GM12878 (cell line): ENCODE measurements at regions not wholly inside any gene's neighbourhood (a gene's known extent, or its start where the extent isn't known, plus 50 kb on each side); places are given as distances from the start of the nearest gene placed in this dataset.

Experiments
- ATAC-seq: fragments of 200-7000 bp; cut with Tn5 transposase; 3 replicates; pipeline ENCODE4 v1.9.1; 2020; ENCODE audit warnings: mild to moderate bottlenecking, moderate library complexity
- BruUV-seq: library from RNA; stranded (reverse); fragments of 400-500 nt; replicated peaks from 2 replicates; lab custom pipeline; 2021; lab: Mats Ljungman, UMichigan
- CTCF ChIA-PET: fragments of 300-600 bp; sonication (Branson Sonifier 250); formaldehyde crosslinking; extraction: SDS; loops from one replicate; lab custom pipeline; 2021; ENCODE audit warnings: inconsistent platforms; lab: Yijun Ruan, JAX
- POLR2A ChIA-PET: fragments of 350-600 bp; formaldehyde crosslinking; extraction: SDS; loops from one replicate; lab custom pipeline; 2021; ENCODE audit warnings: inconsistent platforms; lab: Charles Lee
- RAD21 ChIA-PET: fragments of 300-600 bp; sonication (Branson Sonifier 250); formaldehyde crosslinking; loops from one replicate; lab custom pipeline; 2023; ENCODE audit warnings: antibody characterized with exemption; ENCODE audit not compliant: unreplicated experiment; lab: Charles Lee
- SMC1A ChIA-PET: fragments of 300-600 bp; sonication (Branson Sonifier 250); formaldehyde crosslinking; loops from one replicate; lab custom pipeline; 2023; ENCODE audit not compliant: unreplicated experiment, uncharacterized antibody; lab: Charles Lee
- DNase-seq: peaks from one replicate; pipeline ENCODE4 v3.0.0-alpha.2; 2011; ENCODE audit warnings: low read depth, low spot score
- FAIRE-seq: peaks from 3 replicates; lab custom pipeline; 2011; peaks lifted over from hg19 to GRCh38; lab: Jason Lieb, UNC
- H2AFZ ChIP-seq: 2 replicates; pipeline ENCODE4 v1.6.0; 2011; ENCODE audit warnings: low read depth, low read length, control low read depth; ENCODE audit not compliant: control insufficient read depth
- H3K27ac ChIP-seq: 2 replicates; pipeline ENCODE4 v1.5.1; 2011; ENCODE audit warnings: control low read depth; ENCODE audit not compliant: control insufficient read depth, insufficient read depth
- H3K27me3 ChIP-seq, 2 experiments: replicated peaks in 1 of 2; 2 replicates each; pipeline versions ENCODE4 v1.6.0 to v1.6.1; 2011; ENCODE audit warnings: low read length in 1 of 2; ENCODE audit not compliant: control insufficient read depth in 2 of 2, insufficient read depth in 2 of 2
- H3K36me3 ChIP-seq, 2 experiments: 2 replicates each; pipeline ENCODE4 v1.5.1; 2011; ENCODE audit warnings: low read length in 1 of 2; ENCODE audit not compliant: control insufficient read depth in 2 of 2, insufficient read depth in 2 of 2
- H3K4me1 ChIP-seq: 2 replicates; pipeline ENCODE4 v1.6.1; 2011; ENCODE audit warnings: mild to moderate bottlenecking, low read length, moderate library complexity, mixed read lengths; ENCODE audit not compliant: control insufficient read depth, insufficient read depth
- H3K4me2 ChIP-seq: 2 replicates; pipeline ENCODE4 v1.6.0; 2011; ENCODE audit warnings: control low read depth; ENCODE audit not compliant: control insufficient read depth, insufficient read depth
- H3K4me3 ChIP-seq: fragments of 200-600 bp; sonication (generic); 2 replicates; pipeline ENCODE4 v1.5.1; 2016
- H3K79me2 ChIP-seq: 2 replicates; pipeline ENCODE4 v1.6.0; 2011; ENCODE audit warnings: low read length; ENCODE audit not compliant: control insufficient read depth, insufficient read depth
- H3K9ac ChIP-seq: 2 replicates; pipeline ENCODE4 v1.8.0; 2011; ENCODE audit warnings: low read length, control low read depth, mixed read lengths; ENCODE audit not compliant: control insufficient read depth, insufficient read depth
- H3K9me3 ChIP-seq: replicated peaks from 3 replicates; pipeline ENCODE4 v1.5.1; 2011; ENCODE audit warnings: mild to moderate bottlenecking, low read length; ENCODE audit not compliant: control insufficient read depth, insufficient read depth
- H4K20me1 ChIP-seq: 2 replicates; pipeline ENCODE4 v1.6.0; 2011; ENCODE audit not compliant: control insufficient read depth, insufficient read depth
- BCL11A ChIP-seq: IDR thresholded peaks from 2 replicates; pipeline ENCODE4 v1.6.1; 2011; ENCODE audit warnings: low read depth, low read length
- CHD2 ChIP-seq: IDR thresholded peaks from 2 replicates; pipeline ENCODE4 v1.6.1; 2011; ENCODE audit warnings: low read depth, low read length, improper control_type of control experiment, borderline replicate concordance
- FOXM1 ChIP-seq: IDR thresholded peaks from 2 replicates; pipeline ENCODE4 v1.6.1; 2012; ENCODE audit warnings: low read depth, mild to moderate bottlenecking, inconsistent platforms, low read length, moderate library complexity
- MEF2B ChIP-seq: fragments of 450-650 bp; IDR thresholded peaks from 2 replicates; pipeline ENCODE4 v1.6.1; 2018; ENCODE audit warnings: mild to moderate bottlenecking, moderate library complexity; ENCODE audit not compliant: partially characterized antibody, poor library complexity, severe bottlenecking
- MXI1 ChIP-seq: fragments of 150-350 bp; IDR thresholded peaks from 2 replicates; pipeline ENCODE4 v1.6.1; 2011; ENCODE audit warnings: low read depth, mild to moderate bottlenecking, inconsistent platforms, low read length, improper control_type of control experiment
- NFIC ChIP-seq: IDR thresholded peaks from 2 replicates; pipeline ENCODE4 v1.6.1; 2012; ENCODE audit warnings: low read depth, mild to moderate bottlenecking, inconsistent platforms, low read length, moderate library complexity
- NFYB ChIP-seq: IDR thresholded peaks from 2 replicates; pipeline ENCODE4 v1.6.1; 2011; ENCODE audit warnings: low read depth, mild to moderate bottlenecking, low read length, improper control_type of control experiment, moderate library complexity; ENCODE audit not compliant: insufficient read depth
- NKRF ChIP-seq: fragments of 450-650 bp; conservative IDR thresholded peaks from 2 replicates; pipeline ENCODE4 v1.6.1; 2017; ENCODE audit warnings: mild to moderate bottlenecking, moderate library complexity
- NR2C1 ChIP-seq: fragments of 450-650 bp; IDR thresholded peaks from 2 replicates; pipeline ENCODE4 v1.6.1; 2017; ENCODE audit warnings: antibody characterized with exemption, mild to moderate bottlenecking, moderate library complexity
- ZNF622 ChIP-seq: fragments of 450-650 bp; IDR thresholded peaks from 2 replicates; pipeline ENCODE4 v1.6.1; 2017; ENCODE audit warnings: mild to moderate bottlenecking, inconsistent platforms
- WGBS: methylation state at CpG from one replicate; pipeline ENCODE4 v1.1.6; 2016; ENCODE audit warnings: low lambda C conversion rate; ENCODE audit not compliant: insufficient replicate concordance, insufficient coverage; ENCODE audit errors: missing lambda C conversion rate; 5-methylcytosine and 5-hydroxymethylcytosine counted together
- in situ Hi-C: fragments of 300-500 bp; cut with MboI; formaldehyde crosslinking; loops from 9 replicates; pipeline ENCODE4 v1.14.3; 2018; ENCODE audit warnings: mixed read lengths
- intact Hi-C: fragments of 100-400 bp; cut with micrococcal nuclease; formaldehyde crosslinking; loops from one replicate; pipeline ENCODE4 v1.14.2; 2022; ENCODE audit not compliant: unreplicated experiment
- TF ChIP-seq, protein P1 (sequence below): fragments of 450-650 bp; formaldehyde crosslinking; IDR thresholded peaks from 2 replicates; pipeline ENCODE4 v1.4.0; 2020; ENCODE audit warnings: mild to moderate bottlenecking, moderate library complexity

- ChIA-PET RAD21 (interaction anchor here (0.7 to 12.6 kb wide), 3 partner anchors 46 to 433 kb away, joined by 3 to 291 read pairs (median 185); no protein-coding TSS in a partner anchor), CTCF (interaction anchor here (0.7 to 19.7 kb wide), 5 partner anchors 47 to 661 kb away, joined by 3 to 330 read pairs (median 26); no protein-coding TSS in a partner anchor), SMC1A (interaction anchor here (0.9 to 14.3 kb wide), 5 partner anchors 11 to 431 kb away, joined by 3 to 351 read pairs (median 4); no protein-coding TSS in a partner anchor), POLR2A (interaction anchor here (1.1 kb wide), 1 partner anchor 433 kb away, joined by 3 read pairs; no protein-coding TSS in a partner anchor)
- Histone ChIP-seq H3K79me2 (no peaks in the 10 kb centered on the region), H3K4me3 (no peak overlapping the region), H3K9me3 (no peaks in the 10 kb centered on the region), H3K27me3 (no peaks in the 10 kb centered on the region), H2AFZ (no peak overlapping the region), H3K9ac (no peak overlapping the region), H4K20me1 (no peaks in the 10 kb centered on the region), H3K27ac (no peak overlapping the region), H3K4me2 (no peak overlapping the region), H3K36me3 (no peaks in the 10 kb centered on the region), H3K4me1 (peaks cover 4% of the 10 kb centered on the region)
- DNase-seq: no peak
- no peak for TF ChIP-seq MEF2B
- TF ChIP-seq MXI1: no peak
- no peak for TF ChIP-seq NR2C1
- no peak for TF ChIP-seq NFIC
- no peak for TF ChIP-seq ZNF622
- TF ChIP-seq, protein P1, sequence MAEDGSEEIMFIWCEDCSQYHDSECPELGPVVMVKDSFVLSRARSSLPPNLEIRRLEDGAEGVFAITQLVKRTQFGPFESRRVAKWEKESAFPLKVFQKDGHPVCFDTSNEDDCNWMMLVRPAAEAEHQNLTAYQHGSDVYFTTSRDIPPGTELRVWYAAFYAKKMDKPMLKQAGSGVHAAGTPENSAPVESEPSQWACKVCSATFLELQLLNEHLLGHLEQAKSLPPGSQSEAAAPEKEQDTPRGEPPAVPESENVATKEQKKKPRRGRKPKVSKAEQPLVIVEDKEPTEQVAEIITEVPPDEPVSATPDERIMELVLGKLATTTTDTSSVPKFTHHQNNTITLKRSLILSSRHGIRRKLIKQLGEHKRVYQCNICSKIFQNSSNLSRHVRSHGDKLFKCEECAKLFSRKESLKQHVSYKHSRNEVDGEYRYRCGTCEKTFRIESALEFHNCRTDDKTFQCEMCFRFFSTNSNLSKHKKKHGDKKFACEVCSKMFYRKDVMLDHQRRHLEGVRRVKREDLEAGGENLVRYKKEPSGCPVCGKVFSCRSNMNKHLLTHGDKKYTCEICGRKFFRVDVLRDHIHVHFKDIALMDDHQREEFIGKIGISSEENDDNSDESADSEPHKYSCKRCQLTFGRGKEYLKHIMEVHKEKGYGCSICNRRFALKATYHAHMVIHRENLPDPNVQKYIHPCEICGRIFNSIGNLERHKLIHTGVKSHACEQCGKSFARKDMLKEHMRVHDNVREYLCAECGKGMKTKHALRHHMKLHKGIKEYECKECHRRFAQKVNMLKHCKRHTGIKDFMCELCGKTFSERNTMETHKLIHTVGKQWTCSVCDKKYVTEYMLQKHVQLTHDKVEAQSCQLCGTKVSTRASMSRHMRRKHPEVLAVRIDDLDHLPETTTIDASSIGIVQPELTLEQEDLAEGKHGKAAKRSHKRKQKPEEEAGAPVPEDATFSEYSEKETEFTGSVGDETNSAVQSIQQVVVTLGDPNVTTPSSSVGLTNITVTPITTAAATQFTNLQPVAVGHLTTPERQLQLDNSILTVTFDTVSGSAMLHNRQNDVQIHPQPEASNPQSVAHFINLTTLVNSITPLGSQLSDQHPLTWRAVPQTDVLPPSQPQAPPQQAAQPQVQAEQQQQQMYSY: no peak
- TF ChIP-seq BCL11A: no peak
- no peak for TF ChIP-seq FOXM1
- no peak for TF ChIP-seq NFYB
- no peak for TF ChIP-seq CHD2
- no peak for TF ChIP-seq NKRF
- intact Hi-C loops (no loop called here), in situ Hi-C loops (no loop called here)
- no TSS peak for BruUV-seq
- no peak for ATAC-seq
- WGBS: 29% methylated on average over 3 of the region's 3 CpGs
- FAIRE-seq: no peak
Measured at GRCh38 chr2:37829202-37829601, 95.9 kb upstream of the RMDN2 start.
